Neural progenitor cell (in vitro differentiated cells): ENCODE measurements at regions not wholly inside any gene's neighbourhood (a gene's known extent, or its start where the extent isn't known, plus 50 kb on each side); places are given as distances from the start of the nearest gene placed in this dataset.

ENCODE experiments used
- DNase-seq: peaks from one replicate; pipeline ENCODE4 v3.0.0-alpha.2; 2016; ENCODE audit warnings: low spot score
- H2AFZ ChIP-seq: fragments of 200-600 bp; sonication (generic); replicated peaks from 2 replicates; pipeline ENCODE4 v1.6.1; 2016; ENCODE audit warnings: antibody characterized with exemption
- H3F3A ChIP-seq: fragments of 200-600 bp; sonication (generic); 2 replicates; pipeline ENCODE4 v1.6.1; 2016; ENCODE audit warnings: antibody characterized with exemption, low read depth
- H3K27ac ChIP-seq: fragments of 200-600 bp; sonication (generic); 2 replicates; pipeline ENCODE4 v1.5.1; 2016; ENCODE audit warnings: mild to moderate bottlenecking
- H3K27me3 ChIP-seq: fragments of 200-600 bp; sonication (generic); 2 replicates; pipeline ENCODE4 v1.6.1; 2016; ENCODE audit warnings: mild to moderate bottlenecking, moderate library complexity
- H3K36me3 ChIP-seq: fragments of 200-600 bp; sonication (generic); 2 replicates; pipeline ENCODE4 v1.5.1; 2016
- H3K4me1 ChIP-seq: fragments of 200-600 bp; sonication (generic); 2 replicates; pipeline ENCODE4 v1.6.1; 2016; ENCODE audit warnings: mixed run types
- H3K4me2 ChIP-seq: fragments of 200-600 bp; sonication (generic); 2 replicates; pipeline ENCODE4 v1.6.1; 2016
- H3K4me3 ChIP-seq: fragments of 200-600 bp; sonication (generic); 2 replicates; pipeline ENCODE4 v1.5.1; 2016
- H3K79me2 ChIP-seq: fragments of 200-600 bp; sonication (generic); 2 replicates; pipeline ENCODE4 v1.6.1; 2016; ENCODE audit warnings: low read depth
- H3K9ac ChIP-seq: fragments of 200-600 bp; sonication (generic); 2 replicates; pipeline ENCODE4 v1.6.1; 2016
- H3K9me3 ChIP-seq: fragments of 200-600 bp; sonication (generic); 2 replicates; pipeline ENCODE4 v1.5.1; 2016; ENCODE audit warnings: low read depth
- H4K20me1 ChIP-seq: fragments of 200-600 bp; sonication (generic); 2 replicates; pipeline ENCODE4 v1.6.1; 2016; ENCODE audit warnings: low read depth
- H3K27ac Mint-ChIP-seq: 3 replicates; pipeline ENCODE4 v1.8.0; 2021; ENCODE audit warnings: mixed read lengths
- H3K27me3 Mint-ChIP-seq: 2 replicates; pipeline ENCODE4 v1.8.0; 2022; ENCODE audit warnings: low read depth, mild to moderate bottlenecking, inconsistent platforms, moderate library complexity, mixed read lengths; ENCODE audit not compliant: insufficient read depth
- H3K36me3 Mint-ChIP-seq: 3 replicates; pipeline ENCODE4 v1.8.0; 2021; ENCODE audit warnings: mixed read lengths
- H3K4me1 Mint-ChIP-seq: 3 replicates; pipeline ENCODE4 v1.8.0; 2021; ENCODE audit warnings: mixed read lengths
- H3K4me3 Mint-ChIP-seq: 3 replicates; pipeline ENCODE4 v1.8.0; 2021; ENCODE audit warnings: mild to moderate bottlenecking, moderate library complexity, mixed read lengths
- H3K9me3 Mint-ChIP-seq: 3 replicates; pipeline ENCODE4 v1.8.0; 2020; ENCODE audit warnings: mixed read lengths
- EZH2 ChIP-seq: fragments of 200-600 bp; sonication (generic); IDR thresholded peaks from 2 replicates; pipeline ENCODE4 v1.6.1; 2017; ENCODE audit warnings: antibody characterized with exemption, mild to moderate bottlenecking, moderate library complexity
- EZH2phosphoT487 ChIP-seq: fragments of 200-600 bp; sonication (generic); IDR thresholded peaks from 2 replicates; pipeline ENCODE4 v1.6.1; 2017; ENCODE audit warnings: antibody characterized with exemption
- TF ChIP-seq, protein P1 (sequence below): fragments of 200-600 bp; sonication (generic); IDR thresholded peaks from 2 replicates; pipeline ENCODE4 v1.5.1; 2017; ENCODE audit warnings: antibody characterized with exemption, mild to moderate bottlenecking

DNA sequence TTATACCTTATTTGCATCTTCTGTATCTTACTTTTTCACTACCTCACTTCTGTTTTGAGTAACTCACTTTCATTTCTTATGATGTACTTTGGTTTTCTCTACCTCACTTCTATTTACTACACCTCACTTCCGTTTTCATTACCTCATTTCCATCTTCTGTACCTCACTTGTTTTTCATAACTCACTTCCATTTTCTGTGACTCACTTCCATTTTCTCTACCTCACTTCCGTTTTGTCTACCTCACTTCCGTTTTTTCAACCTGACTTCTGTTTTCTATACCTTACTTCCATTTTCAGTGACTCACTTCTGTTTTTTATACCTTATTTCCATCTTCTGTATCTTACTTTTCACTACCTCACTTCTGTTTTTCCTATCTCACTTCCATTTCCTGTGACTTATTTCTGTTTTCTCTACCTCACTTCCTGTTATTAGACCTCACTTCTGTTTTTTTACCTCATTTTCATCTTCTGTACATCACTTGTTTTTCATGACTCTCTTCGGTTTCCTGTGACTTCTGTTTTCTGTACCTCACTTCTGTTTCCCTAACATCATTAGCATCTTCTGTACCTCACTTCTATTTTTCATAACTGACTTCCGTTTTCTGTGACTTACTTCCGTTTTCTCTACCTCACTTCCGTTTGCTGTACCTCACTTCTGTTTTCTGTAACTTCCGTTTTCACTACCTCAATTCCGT lies 493.1 kb upstream of the AKR1E2 start:
- Mint-ChIP-seq H3K9me3 (no peaks in the 10 kb centered on the region), H3K4me1 (peaks cover 4% of the 10 kb centered on the region), H3K36me3 (no peaks in the 10 kb centered on the region), H3K27ac (no peak overlapping the region), H3K4me3 (no peak overlapping the region), H3K27me3 (peaks cover 2% of the 10 kb centered on the region)
- Histone ChIP-seq H3K4me1 (no peaks in the 10 kb centered on the region), H3F3A (no peaks in the 10 kb centered on the region), H3K4me3 (no peak overlapping the region), H4K20me1 (no peaks in the 10 kb centered on the region), H3K9ac (no peak overlapping the region), H3K79me2 (no peaks in the 10 kb centered on the region), H3K4me2 (no peak overlapping the region), H3K27me3 (no peaks in the 10 kb centered on the region), H3K27ac (no peak overlapping the region), H2AFZ (no peak overlapping the region), H3K36me3 (no peaks in the 10 kb centered on the region), H3K9me3 (no peaks in the 10 kb centered on the region)
- no peak for DNase-seq
- TF ChIP-seq EZH2phosphoT487 (no peak), EZH2 (no peak)
- TF ChIP-seq, protein P1, sequence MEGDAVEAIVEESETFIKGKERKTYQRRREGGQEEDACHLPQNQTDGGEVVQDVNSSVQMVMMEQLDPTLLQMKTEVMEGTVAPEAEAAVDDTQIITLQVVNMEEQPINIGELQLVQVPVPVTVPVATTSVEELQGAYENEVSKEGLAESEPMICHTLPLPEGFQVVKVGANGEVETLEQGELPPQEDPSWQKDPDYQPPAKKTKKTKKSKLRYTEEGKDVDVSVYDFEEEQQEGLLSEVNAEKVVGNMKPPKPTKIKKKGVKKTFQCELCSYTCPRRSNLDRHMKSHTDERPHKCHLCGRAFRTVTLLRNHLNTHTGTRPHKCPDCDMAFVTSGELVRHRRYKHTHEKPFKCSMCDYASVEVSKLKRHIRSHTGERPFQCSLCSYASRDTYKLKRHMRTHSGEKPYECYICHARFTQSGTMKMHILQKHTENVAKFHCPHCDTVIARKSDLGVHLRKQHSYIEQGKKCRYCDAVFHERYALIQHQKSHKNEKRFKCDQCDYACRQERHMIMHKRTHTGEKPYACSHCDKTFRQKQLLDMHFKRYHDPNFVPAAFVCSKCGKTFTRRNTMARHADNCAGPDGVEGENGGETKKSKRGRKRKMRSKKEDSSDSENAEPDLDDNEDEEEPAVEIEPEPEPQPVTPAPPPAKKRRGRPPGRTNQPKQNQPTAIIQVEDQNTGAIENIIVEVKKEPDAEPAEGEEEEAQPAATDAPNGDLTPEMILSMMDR: no peak

DNA sequence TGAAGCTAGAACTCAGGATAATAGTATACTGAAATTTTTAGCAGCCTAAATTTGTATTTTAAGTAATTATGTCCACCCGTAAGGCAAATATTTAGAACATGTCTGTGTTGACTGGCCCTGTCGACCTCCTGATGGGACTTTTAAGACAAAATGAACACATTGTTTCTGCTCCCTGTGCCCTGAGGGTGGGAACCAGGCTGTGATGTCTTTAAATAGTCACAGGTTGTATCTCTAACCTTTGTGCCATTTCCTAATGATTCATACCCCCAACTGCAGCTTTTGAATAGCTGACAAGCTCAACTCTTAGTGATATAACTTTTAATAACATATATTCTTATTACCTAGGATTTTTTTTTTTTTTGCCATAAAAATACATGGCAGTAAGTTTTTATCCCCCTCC lies 494.9 kb upstream of the AKR1E2 start:
- DNase-seq: no peak
- TF ChIP-seq EZH2 (no peak), EZH2phosphoT487 (no peak)
- TF ChIP-seq, protein P1: no peak
- H3K4me1 Mint-ChIP-seq: no peaks in the 10 kb centered on the region
- Histone ChIP-seq H3K4me2 (no peak overlapping the region), H4K20me1 (no peaks in the 10 kb centered on the region), H3K27me3 (no peaks in the 10 kb centered on the region), H3K9ac (no peak overlapping the region), H3K4me1 (no peaks in the 10 kb centered on the region), H3K27ac (no peak overlapping the region), H3K79me2 (no peaks in the 10 kb centered on the region), H3K9me3 (no peaks in the 10 kb centered on the region), H3K4me3 (no peak overlapping the region), H2AFZ (no peak overlapping the region), H3K36me3 (no peaks in the 10 kb centered on the region), H3F3A (no peaks in the 10 kb centered on the region)
- no peaks in the 10 kb centered on the region for H3K36me3 Mint-ChIP-seq
- no peaks in the 10 kb centered on the region for H3K9me3 Mint-ChIP-seq
- peaks cover 4% of the 10 kb centered on the region for H3K27me3 Mint-ChIP-seq
- H3K27ac Mint-ChIP-seq: no peak overlapping the region
- H3K4me3 Mint-ChIP-seq: no peak overlapping the region

DNA sequence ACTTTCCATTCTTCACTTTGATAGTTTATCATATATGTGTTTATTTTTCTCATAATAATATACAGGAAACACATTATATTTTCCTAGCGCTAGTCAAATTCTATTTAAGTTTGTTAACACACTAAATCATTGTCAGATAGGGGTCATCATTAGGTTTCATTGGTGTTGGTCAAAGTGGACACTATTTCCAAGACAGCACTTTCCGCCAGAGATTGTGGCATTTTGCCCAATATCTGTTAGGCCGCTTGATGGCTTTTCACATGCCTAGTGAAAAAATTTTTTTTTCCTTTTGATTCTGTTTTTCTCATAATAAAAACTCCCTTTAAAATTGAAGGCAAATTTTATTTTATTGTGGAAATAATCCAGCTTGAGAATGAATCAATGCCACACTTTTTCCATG lies 495.4 kb upstream of the AKR1E2 start:
- H2AFZ ChIP-seq: no peak overlapping the region
- H3K4me3 ChIP-seq: no peak overlapping the region
- H3K27ac ChIP-seq: no peak overlapping the region
- no peak for DNase-seq
- Mint-ChIP-seq H3K4me3 (no peak overlapping the region), H3K36me3 (no peaks in the 10 kb centered on the region), H3K27me3 (peaks cover 4% of the 10 kb centered on the region), H3K27ac (no peak overlapping the region), H3K9me3 (no peaks in the 10 kb centered on the region), H3K4me1 (no peaks in the 10 kb centered on the region)
- no peaks in the 10 kb centered on the region for H3K9me3 ChIP-seq
- H3F3A ChIP-seq: no peaks in the 10 kb centered on the region
- H3K4me1 ChIP-seq: no peaks in the 10 kb centered on the region
- H3K79me2 ChIP-seq: no peaks in the 10 kb centered on the region
- H4K20me1 ChIP-seq: no peaks in the 10 kb centered on the region
- no peaks in the 10 kb centered on the region for H3K27me3 ChIP-seq
- no peaks in the 10 kb centered on the region for H3K36me3 ChIP-seq
- no peak overlapping the region for H3K9ac ChIP-seq
- no peak overlapping the region for H3K4me2 ChIP-seq
- no peak for TF ChIP-seq EZH2phosphoT487
- TF ChIP-seq, protein P1: no peak
- TF ChIP-seq EZH2: no peak
